Skeletal muscle tissue (tissue), 3 donors: ENCODE measurements at regions not wholly inside any gene's neighbourhood (a gene's known extent, or its start where the extent isn't known, plus 50 kb on each side); places are given as distances from the start of the nearest gene placed in this dataset.
A peak's percentile ranks its signal among the peaks of the same experiment; 100 is the strongest.

Experiments used
- H3K27ac ChIP-seq: one replicate; pipeline ENCODE4 v1.7.0; 2013; ENCODE audit warnings: mild to moderate bottlenecking, low read depth, low read length, inconsistent platforms
- H3K27me3 ChIP-seq, 3 donors: one replicate each; pipeline ENCODE4 v1.7.0; 2013; ENCODE audit warnings: low read length in 3 of 3; ENCODE audit not compliant: control insufficient read depth in 3 of 3, insufficient read depth in 3 of 3
- H3K36me3 ChIP-seq, 3 donors: one replicate each; pipeline ENCODE4 v1.7.0; 2013; ENCODE audit warnings: low read length in 3 of 3; ENCODE audit not compliant: control insufficient read depth in 3 of 3, insufficient read depth in 3 of 3
- H3K4me1 ChIP-seq, 3 donors: one replicate each; pipeline ENCODE4 v1.7.0; 2013; ENCODE audit warnings: low read length in 3 of 3, mild to moderate bottlenecking in 3 of 3; ENCODE audit not compliant: control insufficient read depth in 3 of 3, insufficient read depth in 3 of 3
- H3K4me3 ChIP-seq, 3 donors: one replicate each; pipeline ENCODE4 v1.7.0; 2013; ENCODE audit warnings: low read length in 3 of 3
- H3K9ac ChIP-seq, 3 donors: one replicate each; pipeline ENCODE4 v1.7.0; 2013; ENCODE audit warnings: low read length in 3 of 3, mild to moderate bottlenecking in 3 of 3, moderate library complexity in 2 of 3, low read depth in 1 of 3
- H3K9me3 ChIP-seq, 3 donors: one replicate each; pipeline ENCODE4 v1.7.0; 2013; ENCODE audit warnings: low read length in 3 of 3; ENCODE audit not compliant: control insufficient read depth in 3 of 3
- donor health status: Osteomylitis.

DNA sequence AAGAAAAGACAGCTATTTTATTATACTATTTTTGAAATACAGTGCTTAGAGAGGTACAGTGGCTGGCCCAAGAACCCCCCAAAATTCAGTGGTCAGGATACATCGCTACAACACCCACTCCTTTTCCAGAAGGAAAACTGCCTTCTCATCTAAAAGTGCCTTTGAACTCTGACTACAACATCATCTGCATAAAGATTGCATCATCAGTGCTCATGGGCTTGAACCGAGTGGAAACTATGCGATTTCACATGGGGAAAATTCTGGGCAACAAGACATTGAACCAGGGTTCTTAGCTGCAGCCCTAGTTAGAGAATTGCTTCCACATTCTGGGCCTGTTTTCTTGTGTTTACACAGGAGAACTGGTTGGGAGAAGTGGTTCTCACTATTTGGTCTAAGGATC, 294.6 kb upstream of the SLC14A2 start:
- Histone ChIP-seq H3K27me3 (no peaks in the 10 kb centered on the region), H3K4me1 (peaks cover 38 to 54% (median 45%) of the 10 kb centered on the region in 3 donors), H3K9ac (peak overlapping the region in 1 of 3 donors; percentile 61), H3K4me3 (no peak overlapping the region), H3K27ac (peak overlapping the region; percentile 85), H3K36me3 (no peaks in the 10 kb centered on the region), H3K9me3 (no peaks in the 10 kb centered on the region)

DNA sequence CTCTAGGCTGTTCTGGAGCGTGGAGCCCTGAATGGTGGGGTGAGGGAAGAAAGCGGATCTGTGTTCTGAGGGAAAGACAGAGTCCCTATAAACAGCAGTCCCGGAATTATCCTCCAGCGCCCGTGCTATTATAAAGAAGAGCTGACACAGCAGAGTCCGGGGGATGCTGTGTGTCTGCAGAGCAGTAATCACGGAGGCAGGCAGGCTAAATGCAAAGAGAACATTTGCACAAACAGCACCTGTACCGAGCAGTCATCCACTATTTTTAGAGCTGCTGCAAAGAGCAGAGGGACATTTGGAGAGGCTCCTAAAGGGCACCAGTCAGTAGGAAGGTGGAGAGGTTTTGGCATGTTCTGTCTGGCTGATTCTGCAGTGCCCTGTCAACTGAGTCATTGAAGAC, 293.8 kb upstream of the SLC14A2 start:
- Histone ChIP-seq H3K9me3 (no peaks in the 10 kb centered on the region), H3K36me3 (no peaks in the 10 kb centered on the region), H3K9ac (peak overlapping the region in 2 of 3 donors; percentile 18 to 61), H3K27ac (peak overlapping the region; percentile 85), H3K4me1 (peaks cover 44 to 60% (median 53%) of the 10 kb centered on the region in 3 donors), H3K4me3 (peak overlapping the region in 1 of 3 donors; percentile 5), H3K27me3 (no peaks in the 10 kb centered on the region)

DNA sequence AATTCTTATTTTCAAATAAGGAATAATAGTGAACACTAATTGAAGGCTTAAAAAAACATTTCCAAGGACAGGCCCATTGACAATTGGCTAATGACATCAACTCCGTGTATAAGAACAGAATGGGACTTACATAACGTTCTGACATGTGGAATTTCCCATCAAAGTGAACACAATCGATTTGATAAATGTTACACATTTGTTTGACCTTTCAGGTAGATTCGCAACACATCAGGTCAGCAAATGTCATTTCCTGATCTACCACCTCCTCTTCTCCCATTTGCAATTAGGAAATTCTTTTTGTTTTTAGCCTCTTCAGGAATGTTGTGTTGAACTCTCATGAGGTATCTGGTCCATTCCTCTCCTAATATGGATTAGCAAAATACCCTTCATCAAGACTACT, 292.9 kb upstream of the SLC14A2 start:
- Histone ChIP-seq H3K27ac (peak overlapping the region; percentile 85), H3K4me1 (peaks cover 52 to 68% (median 59%) of the 10 kb centered on the region in 3 donors), H3K36me3 (no peaks in the 10 kb centered on the region)

DNA sequence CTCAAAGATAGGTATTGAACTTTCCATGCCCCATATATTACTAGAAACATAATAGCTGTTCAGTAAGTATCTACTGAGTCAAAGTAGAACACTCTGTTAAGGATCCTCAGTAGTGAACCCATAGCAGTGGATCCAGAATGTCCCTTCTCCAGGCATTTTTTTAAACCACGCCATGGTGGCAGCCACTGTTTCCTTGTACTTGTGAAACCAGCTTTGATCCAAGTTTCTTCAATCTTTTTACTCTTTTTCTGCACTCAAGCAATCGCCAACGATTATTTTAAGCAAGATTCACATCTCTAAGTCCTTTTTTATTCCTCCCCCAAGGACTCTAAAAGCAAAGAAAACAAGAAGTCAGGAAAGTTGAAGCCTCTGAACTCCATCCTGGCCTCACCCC, 291.2 kb upstream of the SLC14A2 start:
- Histone ChIP-seq H3K4me3 (peak overlapping the region in 1 of 3 donors; percentile 23), H3K9me3 (no peaks in the 10 kb centered on the region), H3K36me3 (no peaks in the 10 kb centered on the region), H3K9ac (peak overlapping the region in 1 of 3 donors; percentile 54), H3K27me3 (no peaks in the 10 kb centered on the region), H3K27ac (peak overlapping the region; percentile 87), H3K4me1 (peaks cover 68 to 85% (median 76%) of the 10 kb centered on the region in 3 donors)

More for the DNA sequence above, 292.9 kb upstream of the SLC14A2 start:
- Histone ChIP-seq H3K9me3 (no peaks in the 10 kb centered on the region), H3K4me3 (no peak overlapping the region), H3K9ac (no peak overlapping the region), H3K27me3 (no peaks in the 10 kb centered on the region)

DNA sequence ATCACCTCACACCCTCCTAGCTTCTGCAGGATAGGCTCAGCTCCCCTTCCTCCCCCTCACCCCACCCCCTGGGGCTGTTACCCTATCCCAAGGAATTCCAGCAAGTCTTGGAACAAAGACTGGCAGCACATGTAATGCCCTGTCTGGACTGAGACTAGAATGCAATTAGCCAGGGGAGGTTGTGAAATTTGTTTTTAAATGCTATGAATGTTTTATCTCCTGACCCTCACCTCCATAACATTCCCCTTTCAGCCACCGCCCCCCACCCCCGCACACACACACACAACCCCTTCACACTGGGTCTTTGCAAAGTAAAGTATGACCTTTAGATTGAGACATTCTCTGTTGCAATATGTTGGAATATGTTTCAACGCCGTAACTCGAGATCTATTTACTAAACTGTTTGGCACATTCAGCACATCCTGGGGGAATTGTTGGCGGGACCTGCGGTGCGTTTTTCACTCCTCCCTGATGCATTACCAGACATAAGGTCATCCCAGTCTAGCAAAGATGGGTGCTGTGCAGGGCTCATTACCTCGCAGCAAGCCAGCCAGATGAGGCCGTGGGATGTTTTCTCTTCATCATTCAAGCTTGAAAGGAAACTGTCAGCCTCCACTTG, 290.7 kb upstream of the SLC14A2 start:
- Histone ChIP-seq H3K27me3 (no peaks in the 10 kb centered on the region), H3K4me3 (peak overlapping the region; percentile 54 to 61 (median 60)), H3K4me1 (peaks cover 73 to 90% (median 81%) of the 10 kb centered on the region in 3 donors), H3K9ac (peak overlapping the region; percentile 48 to 74 (median 69)), H3K9me3 (no peaks in the 10 kb centered on the region), H3K27ac (peak overlapping the region; percentile 87), H3K36me3 (no peaks in the 10 kb centered on the region)

DNA sequence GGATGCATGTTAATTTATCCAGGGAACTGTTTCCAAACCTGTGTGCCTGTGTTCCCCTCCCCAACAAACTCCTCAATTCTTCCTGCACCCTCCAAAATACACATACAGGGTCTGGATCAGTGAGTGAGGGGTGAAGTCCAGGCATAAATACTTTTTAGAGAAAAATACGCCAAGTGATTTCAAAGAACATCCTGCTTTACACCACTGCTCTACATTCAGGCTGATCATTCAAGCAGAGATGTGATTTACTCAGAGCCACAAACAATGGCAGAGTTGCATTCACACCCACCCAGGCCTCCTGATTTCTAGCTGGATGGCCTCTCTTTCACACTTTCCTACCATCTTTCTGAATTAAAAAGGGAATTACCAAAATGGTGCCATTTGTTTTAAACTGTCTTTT, 289.5 kb upstream of the SLC14A2 start:
- H3K4me1 ChIP-seq, result peaks cover 75 to 89% (median 86%) of the 10 kb centered on the region in 3 donors
- H3K27ac ChIP-seq, result peak overlapping the region; percentile 87
- peak overlapping the region in 2 of 3 donors; percentile 54 to 61 for H3K4me3 ChIP-seq
- H3K36me3 ChIP-seq, result no peaks in the 10 kb centered on the region
- H3K9ac ChIP-seq, result peak overlapping the region in 2 of 3 donors; percentile 69 to 74
- H3K27me3 ChIP-seq, result no peaks in the 10 kb centered on the region
- H3K9me3 ChIP-seq, result no peaks in the 10 kb centered on the region

DNA sequence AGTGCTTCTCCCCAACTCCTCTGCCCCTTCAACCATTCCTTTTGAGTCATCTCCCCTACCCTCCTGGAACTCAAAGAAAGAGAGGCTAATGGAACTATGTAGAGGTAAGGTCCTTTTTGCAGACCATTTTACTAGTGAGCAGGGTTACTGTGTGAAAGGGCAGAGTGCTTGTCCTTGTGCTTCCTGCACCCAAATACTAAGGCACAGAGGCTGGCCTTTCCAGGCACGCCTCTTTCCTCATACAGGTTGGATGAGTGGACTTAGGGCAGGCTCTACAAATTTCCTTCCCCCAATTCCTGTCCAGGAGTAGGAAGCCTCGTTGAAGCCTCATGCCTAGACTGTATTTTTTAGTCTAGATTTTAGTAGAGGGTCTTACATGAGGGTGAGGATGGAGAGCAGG, 288.8 kb upstream of the SLC14A2 start:
- Histone ChIP-seq H3K4me1 (peaks cover 69 to 82% (median 81%) of the 10 kb centered on the region in 3 donors), H3K27ac (peak overlapping the region; percentile 73), H3K9me3 (no peaks in the 10 kb centered on the region), H3K9ac (no peak overlapping the region), H3K27me3 (no peaks in the 10 kb centered on the region), H3K36me3 (no peaks in the 10 kb centered on the region), H3K4me3 (peak overlapping the region in 1 of 3 donors; percentile 16)

DNA sequence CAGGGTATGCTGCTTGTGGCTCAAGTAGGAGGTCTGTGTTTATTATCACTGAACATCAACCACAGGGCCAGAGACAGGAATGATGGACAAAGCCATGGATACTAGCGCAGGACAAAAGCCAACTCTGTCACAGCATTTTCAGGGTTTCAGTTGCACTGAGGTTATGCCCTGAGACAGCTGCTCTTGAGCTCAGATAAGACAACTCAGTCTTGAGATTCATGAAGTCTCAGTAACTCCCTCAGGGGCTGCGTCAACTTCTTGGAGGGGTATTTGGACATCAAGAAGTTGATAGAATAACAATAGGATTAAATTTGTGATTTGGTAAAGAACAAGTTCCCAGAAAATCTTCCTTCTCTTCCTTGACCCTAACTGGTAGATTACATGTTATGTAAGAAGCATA, 287.0 kb upstream of the SLC14A2 start:
- Histone ChIP-seq H3K27ac (peak overlapping the region; percentile 73), H3K9ac (no peak overlapping the region), H3K36me3 (no peaks in the 10 kb centered on the region), H3K9me3 (no peaks in the 10 kb centered on the region), H3K4me3 (peak overlapping the region in 1 of 3 donors; percentile 15), H3K4me1 (peaks cover 62 to 78% (median 72%) of the 10 kb centered on the region in 3 donors), H3K27me3 (no peaks in the 10 kb centered on the region)

DNA sequence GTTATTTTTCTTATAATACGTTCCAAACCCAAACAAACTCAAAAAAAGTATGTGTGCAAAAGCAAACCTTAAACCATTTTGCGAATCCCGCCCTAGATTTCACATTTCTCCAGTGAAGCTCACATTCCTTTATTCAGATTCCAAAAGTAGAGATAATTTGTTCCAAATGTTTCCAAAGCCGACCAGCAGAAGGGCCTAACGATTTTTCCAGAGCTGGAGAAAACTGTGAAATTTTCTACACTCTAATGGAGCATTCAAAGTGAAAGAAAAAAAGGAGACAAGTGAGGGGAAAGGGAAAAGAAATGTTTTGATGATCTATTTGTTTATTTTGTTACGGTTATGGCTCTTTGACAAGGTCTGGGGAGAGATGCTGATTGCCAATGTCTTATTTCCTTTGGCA, 286.5 kb upstream of the SLC14A2 start:
- peak overlapping the region; percentile 73 for H3K27ac ChIP-seq
- H3K9me3 ChIP-seq, result no peaks in the 10 kb centered on the region
- no peak overlapping the region for H3K4me3 ChIP-seq
- H3K27me3 ChIP-seq, result no peaks in the 10 kb centered on the region
- H3K9ac ChIP-seq, result peak overlapping the region in 1 of 3 donors; percentile 10
- H3K36me3 ChIP-seq, result no peaks in the 10 kb centered on the region
- peaks cover 57 to 73% (median 69%) of the 10 kb centered on the region in 3 donors for H3K4me1 ChIP-seq

DNA sequence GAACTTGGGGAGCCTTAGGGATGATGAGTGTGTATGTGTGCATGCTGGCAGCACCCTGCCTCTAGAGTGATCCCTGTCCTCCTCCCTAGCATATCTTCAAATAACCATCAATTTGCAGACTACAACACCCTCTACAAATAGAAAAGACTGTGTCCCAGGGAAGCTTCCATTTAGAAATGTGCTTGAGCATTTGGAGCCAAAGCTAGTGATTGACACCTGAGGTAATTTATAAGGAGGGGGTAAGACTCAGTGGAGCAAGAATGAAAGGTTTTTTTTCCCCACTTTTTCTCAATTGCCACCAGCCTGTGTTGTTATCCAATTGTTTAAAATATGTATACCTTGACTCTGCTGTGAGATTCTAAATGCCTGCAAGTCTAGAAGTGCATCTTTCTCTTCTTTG, 286.0 kb upstream of the SLC14A2 start:
- H3K4me3 ChIP-seq, result no peak overlapping the region
- no peaks in the 10 kb centered on the region for H3K9me3 ChIP-seq
- peak overlapping the region; percentile 73 for H3K27ac ChIP-seq
- H3K36me3 ChIP-seq, result no peaks in the 10 kb centered on the region
- peaks cover 53 to 68% (median 65%) of the 10 kb centered on the region in 3 donors for H3K4me1 ChIP-seq
- H3K9ac ChIP-seq, result peak overlapping the region in 1 of 3 donors; percentile 17
- no peaks in the 10 kb centered on the region for H3K27me3 ChIP-seq
